ENCODE measurements at regions not wholly inside any gene's neighbourhood (a gene's known extent, or its start where the extent isn't known, plus 50 kb on each side); places are given as distances from the start of the nearest gene placed in this dataset.

- Histone ChIP-seq H3K4me3 (ENCODE audit: low read length in 2 of 2) (no peak overlapping the region), H3K4me1 (ENCODE audit: insufficient read depth, low read length) (peaks cover 10% of the 10 kb centered on the region), H3K9me3 (ENCODE audit: control insufficient read depth in 1 of 2, low read length in 2 of 2) (no peaks in the 10 kb centered on the region), H3K36me3 (ENCODE audit: insufficient read depth, low read length) (no peaks in the 10 kb centered on the region), H3K27ac (ENCODE audit: low read depth, low read length) (no peak overlapping the region), H3K27me3 (ENCODE audit: insufficient read depth, low read length) (no peaks in the 10 kb centered on the region)
- Mint-ChIP-seq H3K4me1 (peaks cover 8 to 11% (median 10%) of the 10 kb centered on the region in 4 donors), H3K9me3 (peaks cover 0 to 1% (median 0%) of the 10 kb centered on the region in 8 donors), H3K36me3 (no peaks in the 10 kb centered on the region), H3K27ac (no peak overlapping the region), H3K4me3 (no peak overlapping the region), H3K27me3 (peaks cover 3 to 7% of the 10 kb centered on the region in 2 donors)
- intact Hi-C loops (cut with micrococcal nuclease), result no loop called here
- POLR2A ChIA-PET (ENCODE audit: partially characterized antibody), result no interaction called here
- CTCF ChIA-PET (ENCODE audit: partially characterized antibody), result no interaction called here
- DNase-seq, result no peak
Measured at GRCh38 chr20:58010186-58010585, 218.3 kb downstream of the ANKRD60 start.

DNA sequence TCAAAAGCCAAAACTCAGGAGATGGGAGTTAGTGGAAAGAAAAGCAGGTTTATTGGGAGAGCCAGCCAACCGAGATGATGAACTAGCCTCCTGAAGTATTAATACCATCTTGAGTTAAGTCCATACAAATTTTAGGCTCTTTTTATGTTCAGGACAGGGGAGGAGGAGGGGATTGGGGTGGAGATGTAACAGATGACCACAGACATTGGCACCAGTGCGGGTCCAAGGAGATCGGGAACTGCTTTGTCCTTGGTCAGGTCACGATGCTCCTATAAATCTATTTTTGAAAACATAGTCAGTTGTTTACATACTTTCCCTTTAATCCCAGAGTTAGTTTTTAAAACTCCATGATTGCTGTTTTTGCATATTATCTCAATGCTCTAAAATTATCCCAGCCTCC, 219.6 kb downstream of the ANKRD60 start:
- H3K9me3 ChIP-seq (ENCODE audit: control insufficient read depth in 1 of 2, low read length in 2 of 2), result no peaks in the 10 kb centered on the region
- intact Hi-C loops (cut with micrococcal nuclease), result no loop called here
- no peak overlapping the region for H3K4me3 ChIP-seq (ENCODE audit: low read length in 2 of 2)
- H3K27ac ChIP-seq (ENCODE audit: low read depth, low read length), result no peak overlapping the region
- peaks cover 0 to 1% (median 0%) of the 10 kb centered on the region in 8 donors for H3K9me3 Mint-ChIP-seq
- ChIA-PET POLR2A (ENCODE audit: partially characterized antibody) (no interaction called here), CTCF (ENCODE audit: partially characterized antibody) (no interaction called here)
- DNase-seq, result no peak
- no peak overlapping the region for H3K4me3 Mint-ChIP-seq
- no peak overlapping the region for H3K27ac Mint-ChIP-seq
- peaks cover 3 to 7% of the 10 kb centered on the region in 2 donors for H3K27me3 Mint-ChIP-seq
- no peaks in the 10 kb centered on the region for H3K4me1 Mint-ChIP-seq
- H3K4me1 ChIP-seq (ENCODE audit: insufficient read depth, low read length), result no peaks in the 10 kb centered on the region
- H3K27me3 ChIP-seq (ENCODE audit: insufficient read depth, low read length), result no peaks in the 10 kb centered on the region
- H3K36me3 Mint-ChIP-seq, result no peaks in the 10 kb centered on the region
- no peaks in the 10 kb centered on the region for H3K36me3 ChIP-seq (ENCODE audit: insufficient read depth, low read length)

DNA sequence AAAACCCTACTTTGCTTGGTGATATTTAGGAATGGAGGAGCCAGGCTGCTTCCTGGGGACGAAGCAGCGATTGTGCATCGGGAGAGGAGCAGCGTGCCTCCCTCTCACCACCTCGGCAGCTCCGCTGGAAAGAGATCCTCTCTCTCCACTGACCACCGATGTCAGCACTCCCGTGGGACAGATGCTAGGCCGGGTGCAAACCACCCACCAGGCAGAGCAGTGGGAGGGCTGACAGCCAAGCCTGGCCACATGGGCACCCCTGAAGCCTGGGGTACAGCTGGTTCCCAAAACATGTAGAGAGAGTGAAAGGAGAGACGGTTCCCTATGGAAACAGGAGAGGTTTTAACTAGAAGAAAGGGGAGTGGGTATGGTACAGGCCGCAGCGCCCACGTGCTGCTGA, 220.0 kb downstream of the ANKRD60 start:
- intact Hi-C loops (cut with micrococcal nuclease), result no loop called here
- H3K27ac Mint-ChIP-seq, result no peak overlapping the region

GRCh38 chr20:58007947-58008346, 220.5 kb downstream of the ANKRD60 start:
- no peak overlapping the region for H3K4me3 ChIP-seq (ENCODE audit: low read length in 2 of 2)
- Mint-ChIP-seq H3K27ac (no peak overlapping the region), H3K9me3 (peaks cover 0 to 1% (median 0%) of the 10 kb centered on the region in 8 donors), H3K4me1 (no peaks in the 10 kb centered on the region), H3K4me3 (no peak overlapping the region), H3K36me3 (no peaks in the 10 kb centered on the region), H3K27me3 (peaks cover 3 to 7% of the 10 kb centered on the region in 2 donors)
- H3K9me3 ChIP-seq (ENCODE audit: control insufficient read depth in 1 of 2, low read length in 2 of 2), result no peaks in the 10 kb centered on the region
- POLR2A ChIA-PET (ENCODE audit: partially characterized antibody), result no interaction called here
- intact Hi-C loops (cut with micrococcal nuclease), result no loop called here
- H3K27ac ChIP-seq (ENCODE audit: low read depth, low read length), result no peak overlapping the region
- CTCF ChIA-PET (ENCODE audit: partially characterized antibody), result no interaction called here
- no peak for DNase-seq
- H3K27me3 ChIP-seq (ENCODE audit: insufficient read depth, low read length), result no peaks in the 10 kb centered on the region
- no peaks in the 10 kb centered on the region for H3K36me3 ChIP-seq (ENCODE audit: insufficient read depth, low read length)
- no peaks in the 10 kb centered on the region for H3K4me1 ChIP-seq (ENCODE audit: insufficient read depth, low read length)

More for the DNA sequence above, 220.0 kb downstream of the ANKRD60 start:
- H3K27ac ChIP-seq (ENCODE audit: low read depth, low read length), result no peak overlapping the region
- H3K9me3 ChIP-seq (ENCODE audit: control insufficient read depth in 1 of 2, low read length in 2 of 2), result no peaks in the 10 kb centered on the region
- no peak for DNase-seq
- H3K4me3 ChIP-seq (ENCODE audit: low read length in 2 of 2), result no peak overlapping the region
- Mint-ChIP-seq H3K27me3 (peaks cover 3 to 7% of the 10 kb centered on the region in 2 donors), H3K36me3 (no peaks in the 10 kb centered on the region), H3K4me3 (no peak overlapping the region), H3K9me3 (peaks cover 0 to 1% (median 0%) of the 10 kb centered on the region in 8 donors), H3K4me1 (no peaks in the 10 kb centered on the region)
- ChIA-PET POLR2A (ENCODE audit: partially characterized antibody) (no interaction called here), CTCF (ENCODE audit: partially characterized antibody) (no interaction called here)
- no peaks in the 10 kb centered on the region for H3K27me3 ChIP-seq (ENCODE audit: insufficient read depth, low read length)
- no peaks in the 10 kb centered on the region for H3K4me1 ChIP-seq (ENCODE audit: insufficient read depth, low read length)
- H3K36me3 ChIP-seq (ENCODE audit: insufficient read depth, low read length), result no peaks in the 10 kb centered on the region

DNA sequence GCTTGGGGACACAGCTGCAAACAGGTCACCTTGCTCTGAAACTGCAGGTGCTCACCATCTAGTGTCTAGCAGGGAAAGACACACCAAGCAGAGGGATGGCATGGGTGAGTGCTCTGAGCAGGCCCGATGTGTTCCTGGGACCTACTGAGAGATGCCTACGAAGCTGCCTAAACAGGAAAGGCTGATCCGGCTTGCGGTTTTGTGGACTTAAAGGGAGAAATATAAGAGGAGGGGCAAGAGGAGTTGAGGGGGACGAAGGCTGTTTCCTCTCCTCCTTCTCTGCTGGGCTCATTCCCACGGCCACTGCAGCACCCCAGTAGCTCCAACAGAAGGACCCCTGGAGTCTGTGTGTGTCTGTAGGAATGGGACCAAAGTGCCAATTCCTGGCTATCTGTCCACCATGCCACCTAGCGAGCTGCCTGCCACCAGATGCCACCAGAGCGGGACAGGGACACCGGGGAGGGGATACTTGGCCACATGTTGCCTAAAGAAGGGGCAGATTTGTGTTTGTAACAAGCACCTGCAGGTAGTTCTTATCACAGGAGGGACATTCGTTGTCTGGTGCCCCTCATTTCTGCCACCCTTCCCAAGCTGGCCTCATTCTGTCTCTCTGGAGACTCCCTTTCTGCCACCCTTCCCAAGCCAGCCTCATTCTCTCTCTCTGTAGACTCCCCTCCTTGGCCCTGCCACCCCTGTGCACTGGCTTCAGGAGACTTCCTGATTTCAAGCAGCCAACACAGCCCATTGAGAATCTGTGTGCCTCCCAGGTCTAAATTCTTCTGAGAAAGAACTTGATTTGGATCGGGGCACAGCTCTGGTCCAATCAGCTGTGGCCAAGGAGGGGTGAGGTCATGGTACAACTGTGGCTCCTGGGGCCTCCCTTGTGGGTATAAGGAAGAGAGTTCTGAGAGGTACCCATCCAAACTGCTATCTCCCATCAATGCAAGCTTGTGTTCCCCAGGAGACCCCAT, 221.8 kb downstream of the ANKRD60 start:
- POLR2A ChIA-PET (ENCODE audit: partially characterized antibody), result no interaction called here
- H3K27ac ChIP-seq (ENCODE audit: low read depth, low read length), result no peak overlapping the region
- no peak overlapping the region for H3K27ac Mint-ChIP-seq

GRCh38 chr20:58005581-58006345, 222.7 kb downstream of the ANKRD60 start:
- H3K27ac Mint-ChIP-seq, result peak overlapping the region in 1 of 7 donors; percentile 37
- no peaks in the 10 kb centered on the region for H3K9me3 ChIP-seq (ENCODE audit: control insufficient read depth in 1 of 2, low read length in 2 of 2)
- POLR2A ChIA-PET (ENCODE audit: partially characterized antibody), result no interaction called here
- no peaks in the 10 kb centered on the region for H3K4me1 ChIP-seq (ENCODE audit: insufficient read depth, low read length)
- no peak overlapping the region for H3K27ac ChIP-seq (ENCODE audit: low read depth, low read length)
- H3K4me1 Mint-ChIP-seq, result no peaks in the 10 kb centered on the region
- DNase-seq, result no peak
- H3K4me3 Mint-ChIP-seq, result no peak overlapping the region
- H3K27me3 Mint-ChIP-seq, result peaks cover 4 to 10% of the 10 kb centered on the region in 2 donors
- intact Hi-C loops (cut with micrococcal nuclease), result no loop called here
- H3K9me3 Mint-ChIP-seq, result peaks cover 0 to 1% (median 0%) of the 10 kb centered on the region in 8 donors
- no peaks in the 10 kb centered on the region for H3K36me3 ChIP-seq (ENCODE audit: insufficient read depth, low read length)
- no peaks in the 10 kb centered on the region for H3K36me3 Mint-ChIP-seq
- CTCF ChIA-PET (ENCODE audit: partially characterized antibody), result no interaction called here
- no peaks in the 10 kb centered on the region for H3K27me3 ChIP-seq (ENCODE audit: insufficient read depth, low read length)
- no peak overlapping the region for H3K4me3 ChIP-seq (ENCODE audit: low read length in 2 of 2)

More for the DNA sequence above, 221.8 kb downstream of the ANKRD60 start:
- CTCF ChIA-PET (ENCODE audit: partially characterized antibody), result no interaction called here
- Mint-ChIP-seq H3K27me3 (peaks cover 3 to 6% of the 10 kb centered on the region in 2 donors), H3K4me3 (no peak overlapping the region), H3K36me3 (no peaks in the 10 kb centered on the region), H3K4me1 (no peaks in the 10 kb centered on the region), H3K9me3 (peaks cover 0 to 1% (median 0%) of the 10 kb centered on the region in 8 donors)
- H3K4me3 ChIP-seq (ENCODE audit: low read length in 2 of 2), result no peak overlapping the region
- H3K9me3 ChIP-seq (ENCODE audit: control insufficient read depth in 1 of 2, low read length in 2 of 2), result no peaks in the 10 kb centered on the region
- H3K4me1 ChIP-seq (ENCODE audit: insufficient read depth, low read length), result no peaks in the 10 kb centered on the region
- DNase-seq, result no peak
- intact Hi-C loops (cut with micrococcal nuclease), result no loop called here
- H3K36me3 ChIP-seq (ENCODE audit: insufficient read depth, low read length), result no peaks in the 10 kb centered on the region
- H3K27me3 ChIP-seq (ENCODE audit: insufficient read depth, low read length), result no peaks in the 10 kb centered on the region

GRCh38 chr20:58004900-58005299, 223.6 kb downstream of the ANKRD60 start:
- Mint-ChIP-seq H3K27me3 (peaks cover 4 to 13% of the 10 kb centered on the region in 2 donors), H3K4me3 (no peak overlapping the region), H3K36me3 (no peaks in the 10 kb centered on the region), H3K27ac (no peak overlapping the region), H3K4me1 (no peaks in the 10 kb centered on the region), H3K9me3 (no peaks in the 10 kb centered on the region)
- Histone ChIP-seq H3K9me3 (ENCODE audit: control insufficient read depth in 1 of 2, low read length in 2 of 2) (no peaks in the 10 kb centered on the region), H3K4me1 (ENCODE audit: insufficient read depth, low read length) (no peaks in the 10 kb centered on the region), H3K4me3 (ENCODE audit: low read length in 2 of 2) (no peak overlapping the region), H3K27me3 (ENCODE audit: insufficient read depth, low read length) (no peaks in the 10 kb centered on the region), H3K27ac (ENCODE audit: low read depth, low read length) (no peak overlapping the region), H3K36me3 (ENCODE audit: insufficient read depth, low read length) (no peaks in the 10 kb centered on the region)
- POLR2A ChIA-PET (ENCODE audit: partially characterized antibody), result no interaction called here
- DNase-seq, result no peak
- intact Hi-C loops (cut with micrococcal nuclease), result no loop called here
- CTCF ChIA-PET (ENCODE audit: partially characterized antibody), result no interaction called here
